Activated CD8-positive, alpha-beta memory T cell treated with anti-CD3 and anti-CD28 coated beads for 4 hours (primary cell): ENCODE measurements at regions not wholly inside any gene's neighbourhood (a gene's known extent, or its start where the extent isn't known, plus 50 kb on each side); places are given as distances from the start of the nearest gene placed in this dataset.

Experiments
- DNase-seq, 2 donors: peaks; one replicate each; pipeline ENCODE4 v3.0.0-alpha.2; 2020; ENCODE audit warnings: low read depth in 2 of 2

DNA sequence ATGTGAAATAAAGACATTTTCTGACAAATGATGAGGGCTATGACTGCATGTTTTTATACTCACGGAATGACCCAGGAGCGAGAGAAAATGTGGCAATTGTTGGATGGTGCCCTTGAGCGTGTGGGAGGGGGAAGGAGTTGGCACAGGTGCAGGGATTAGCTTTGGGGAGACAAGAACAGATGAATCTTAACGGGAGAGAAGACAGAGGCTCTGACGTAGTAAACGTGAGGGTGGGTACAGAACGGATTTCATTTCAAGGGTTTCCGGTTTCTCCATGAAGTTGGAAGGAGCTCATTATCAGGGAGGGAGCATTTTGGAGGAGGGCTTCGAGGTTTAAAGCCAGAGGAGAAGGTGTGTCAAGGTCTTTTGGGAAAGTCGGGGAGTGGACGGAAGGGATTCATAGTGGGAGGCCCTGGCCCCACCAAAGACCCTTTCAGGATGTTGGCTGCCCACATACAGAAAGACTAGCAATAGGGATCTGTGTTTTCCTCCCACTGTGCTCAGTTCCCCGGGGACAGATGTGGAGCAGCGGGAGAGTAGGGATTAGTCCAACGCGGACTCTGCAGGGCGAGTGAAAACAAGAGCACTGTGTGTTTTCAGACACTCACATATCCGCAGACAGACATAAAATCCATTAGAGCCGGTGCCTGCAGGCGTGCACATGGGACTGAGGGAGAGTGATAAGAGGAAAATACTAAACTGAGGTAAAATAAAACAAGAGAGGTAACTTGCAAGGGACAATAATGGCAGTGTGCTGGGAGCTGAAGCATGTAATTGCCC, 584.1 kb downstream of the AJAP1 start:
- no peak for DNase-seq

DNA sequence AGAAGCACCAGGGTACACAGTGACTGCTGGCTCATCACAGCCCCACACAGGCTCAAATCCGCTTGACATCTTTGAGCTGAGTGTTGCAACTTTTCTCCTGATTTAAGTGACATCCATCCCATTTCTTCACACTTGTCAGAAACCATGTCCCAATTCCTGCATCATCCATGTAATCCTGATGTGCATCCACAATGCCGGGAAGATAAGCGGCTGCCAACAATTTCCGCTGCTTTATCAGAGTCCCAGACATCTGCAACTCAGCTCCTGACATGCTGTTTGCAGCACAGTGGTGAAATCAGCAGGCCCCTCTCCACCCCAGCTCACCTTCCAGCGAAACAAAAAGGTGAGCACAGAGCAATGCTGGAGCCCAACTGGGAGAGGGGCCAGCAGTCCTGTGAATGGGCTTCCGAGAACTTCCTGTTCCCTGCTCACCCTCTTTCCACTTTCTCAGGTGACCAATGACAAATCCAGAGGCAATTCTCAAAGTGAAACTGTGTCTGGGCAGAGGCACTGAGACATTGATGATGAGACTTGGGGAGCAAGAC, 581.0 kb downstream of the AJAP1 start:
- no peak for DNase-seq

DNA sequence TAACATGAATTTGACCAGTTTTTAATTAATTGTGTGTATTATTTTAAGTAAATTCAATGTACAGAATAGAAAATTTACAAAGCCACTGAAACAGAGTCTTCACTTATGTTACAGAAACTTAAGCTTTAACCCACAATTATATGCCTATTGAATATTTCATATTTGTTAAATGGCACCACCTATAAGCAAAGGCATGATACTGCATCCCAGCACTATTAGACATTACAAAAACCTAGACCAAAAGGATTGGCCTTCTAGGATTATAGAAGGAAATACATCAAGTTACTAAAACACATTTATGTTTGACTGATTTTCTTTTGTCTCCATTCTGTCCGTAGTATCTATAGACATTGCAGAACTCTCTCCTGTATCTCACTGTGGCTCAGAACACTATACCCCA, 578.1 kb downstream of the AJAP1 start:
- no peak for DNase-seq

DNA sequence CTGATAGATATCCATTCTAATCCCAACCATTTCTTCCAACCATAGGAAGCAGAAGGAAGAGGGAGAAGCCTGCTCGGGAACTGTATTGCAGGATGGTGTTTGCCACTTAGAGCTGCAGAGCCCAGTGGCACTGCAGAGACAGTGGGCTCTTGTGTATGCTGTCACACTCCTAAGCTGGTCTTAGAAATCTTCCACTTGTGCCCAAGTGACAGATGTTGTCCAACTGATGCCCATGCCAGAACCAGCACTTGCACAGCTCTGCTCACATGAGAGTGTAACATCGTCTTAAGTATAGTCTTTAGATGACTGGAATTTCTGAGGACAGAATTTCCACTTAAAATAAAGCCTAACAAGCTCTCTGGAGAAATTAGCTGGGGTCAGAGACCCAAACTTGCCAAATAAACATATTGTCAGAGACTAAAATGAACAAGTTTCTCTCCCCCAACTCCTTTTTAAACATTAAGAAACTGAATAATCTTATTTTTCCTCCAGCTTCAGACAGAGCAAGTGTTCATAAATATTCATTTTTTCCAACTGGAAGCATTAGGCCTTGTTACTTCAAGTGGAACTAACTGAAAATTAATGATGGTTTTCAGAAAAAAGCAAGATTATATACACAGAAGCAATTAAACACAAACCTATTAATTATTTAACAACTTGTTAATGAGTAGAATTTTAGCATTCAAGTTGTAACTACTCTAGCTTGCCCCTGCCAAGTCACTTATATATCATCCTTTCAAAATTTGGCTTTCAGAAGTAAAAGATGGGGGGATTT, 577.3 kb downstream of the AJAP1 start:
- DNase-seq = no peak

DNA sequence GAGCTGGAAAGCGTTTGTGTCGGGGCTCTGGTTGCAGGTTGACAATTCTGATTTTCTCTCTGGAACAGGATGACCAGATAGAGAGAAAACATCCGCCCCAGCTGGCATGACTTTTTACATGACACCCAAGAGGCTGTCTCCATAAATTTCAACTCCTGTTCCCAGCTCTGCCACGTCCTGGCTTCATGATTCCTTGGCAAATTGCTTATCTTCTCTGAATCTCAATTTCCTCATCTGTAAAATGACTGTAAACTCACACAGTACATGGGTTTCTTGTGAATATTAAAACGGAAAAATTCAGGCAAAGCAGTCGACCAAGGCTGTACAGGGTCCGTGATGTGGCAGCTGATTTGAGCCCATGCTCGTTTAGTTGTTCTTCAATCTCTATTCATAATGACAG, 572.7 kb downstream of the AJAP1 start:
- no peak for DNase-seq

DNA sequence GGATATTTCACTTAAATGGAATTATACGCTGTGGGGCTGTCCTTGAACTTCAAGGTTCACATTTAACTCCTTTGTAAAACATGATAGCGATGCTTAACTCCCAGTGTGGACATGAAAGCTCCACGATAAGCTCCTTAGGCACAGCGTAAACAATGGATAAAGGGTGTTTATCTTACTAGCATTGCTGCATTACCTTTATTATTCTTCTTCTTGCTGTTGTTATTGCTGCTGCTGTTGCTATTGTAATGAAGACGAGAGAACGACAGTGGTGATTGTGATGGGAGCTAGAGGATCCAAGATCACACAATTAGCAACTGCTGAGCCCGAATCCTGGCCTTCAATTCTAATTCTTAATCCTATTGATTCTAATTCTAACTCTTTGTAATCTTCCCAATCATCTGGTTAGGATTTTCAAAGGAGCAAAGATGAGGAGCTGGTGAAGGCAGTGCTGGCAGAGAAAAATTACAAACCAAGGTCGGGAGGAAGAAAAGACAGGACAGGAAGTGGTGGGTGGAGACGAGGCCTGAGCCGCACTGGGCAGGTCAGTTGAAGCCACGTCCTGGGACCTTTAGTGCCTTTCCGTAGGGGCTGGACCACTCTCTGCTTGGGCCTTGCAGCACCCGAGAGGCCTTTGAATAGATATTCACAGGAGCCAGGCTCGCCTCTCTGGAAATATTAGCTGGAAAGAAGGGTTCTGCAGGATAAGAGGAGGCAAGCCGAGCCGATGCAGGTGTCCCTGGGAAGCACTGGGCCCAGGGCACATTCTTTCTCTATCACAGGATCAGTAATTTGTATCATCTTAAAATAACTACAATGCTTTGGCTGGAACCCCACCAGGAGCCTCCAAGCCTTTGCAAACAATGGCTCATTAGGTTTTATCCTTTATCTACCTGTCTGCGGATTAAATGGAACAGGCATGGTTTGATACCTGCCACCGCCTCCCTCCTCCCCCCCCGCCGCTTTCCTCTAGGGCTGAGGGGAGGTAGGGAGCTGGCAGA, 571.6 kb downstream of the AJAP1 start:
- no peak for DNase-seq

DNA sequence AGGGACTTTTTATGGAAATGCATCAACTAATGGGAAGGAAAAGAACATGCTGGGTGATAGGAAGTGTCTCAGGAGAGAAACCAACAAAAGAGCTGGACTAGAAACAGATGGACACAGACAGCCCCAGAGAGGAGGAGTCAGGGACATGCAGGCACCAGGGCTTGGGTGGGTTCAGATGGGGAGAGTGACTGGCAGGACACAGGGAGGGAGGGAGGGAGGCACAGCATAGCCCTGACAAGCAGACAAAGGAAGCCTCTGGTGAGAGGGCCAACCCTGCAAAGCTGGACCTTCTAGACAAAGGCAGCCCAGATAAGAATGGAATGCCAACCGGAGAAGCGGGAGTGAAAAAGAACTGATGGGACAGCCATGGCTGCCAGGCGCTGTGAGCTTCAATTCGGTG, 568.8 kb downstream of the AJAP1 start:
- DNase-seq = no peak

DNA sequence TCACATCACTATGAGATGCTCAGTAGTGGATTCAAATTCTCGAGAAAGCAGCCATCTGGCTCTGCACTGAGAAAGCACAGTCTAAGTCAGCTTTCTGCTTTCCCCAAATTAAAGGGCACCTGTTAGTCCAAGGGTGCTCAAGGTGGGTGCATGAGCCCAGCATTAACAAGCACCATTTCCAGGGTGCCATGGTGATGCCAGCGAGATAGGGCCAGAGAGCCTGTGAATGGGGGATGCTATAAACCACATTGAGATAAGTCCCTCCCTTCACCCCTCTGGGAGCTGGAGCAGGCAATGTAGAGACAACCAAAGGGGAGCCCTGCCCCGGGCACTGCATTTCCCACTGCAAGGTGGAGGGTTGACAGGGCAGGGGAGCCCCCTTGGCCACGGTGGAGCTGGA, 568.2 kb downstream of the AJAP1 start:
- DNase-seq = no peak

DNA sequence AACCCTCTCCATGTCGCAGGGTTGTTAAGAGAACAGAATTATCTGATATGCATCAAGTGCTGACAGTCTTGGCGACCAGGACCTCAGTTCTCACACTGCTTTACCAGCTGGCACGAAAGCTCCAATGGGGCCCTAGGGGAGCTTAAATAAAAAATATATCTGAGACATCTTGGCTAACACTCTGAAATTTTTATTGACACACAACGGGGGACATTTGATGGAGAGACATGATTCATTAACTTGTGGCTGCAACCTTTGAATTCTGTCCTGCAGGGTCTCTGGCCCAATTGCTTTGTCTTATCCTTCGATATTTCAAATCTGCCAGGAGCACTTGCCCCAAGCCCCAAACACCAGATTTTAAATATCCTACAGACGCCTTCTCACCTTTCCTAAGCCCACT, 567.0 kb downstream of the AJAP1 start:
- DNase-seq = no peak

DNA sequence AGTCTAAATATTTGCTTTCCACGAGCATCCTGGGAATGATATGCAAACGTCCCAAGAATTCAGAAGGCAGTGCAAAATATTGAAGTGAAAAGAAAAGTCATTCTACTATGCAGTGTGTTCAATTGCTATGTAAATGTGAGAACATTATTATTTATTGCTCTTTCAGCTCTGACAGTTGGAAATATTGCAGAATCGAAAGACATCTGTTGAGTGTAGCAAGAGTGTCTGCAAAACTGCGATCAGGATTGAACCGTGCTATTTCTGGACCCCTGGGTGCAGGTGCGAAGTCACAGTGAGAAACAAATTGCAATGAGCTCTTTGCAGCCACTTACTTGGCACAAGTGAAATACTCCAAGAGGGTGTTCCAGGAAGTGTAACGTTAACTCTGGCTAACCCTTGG, 566.4 kb downstream of the AJAP1 start:
- no peak for DNase-seq

DNA sequence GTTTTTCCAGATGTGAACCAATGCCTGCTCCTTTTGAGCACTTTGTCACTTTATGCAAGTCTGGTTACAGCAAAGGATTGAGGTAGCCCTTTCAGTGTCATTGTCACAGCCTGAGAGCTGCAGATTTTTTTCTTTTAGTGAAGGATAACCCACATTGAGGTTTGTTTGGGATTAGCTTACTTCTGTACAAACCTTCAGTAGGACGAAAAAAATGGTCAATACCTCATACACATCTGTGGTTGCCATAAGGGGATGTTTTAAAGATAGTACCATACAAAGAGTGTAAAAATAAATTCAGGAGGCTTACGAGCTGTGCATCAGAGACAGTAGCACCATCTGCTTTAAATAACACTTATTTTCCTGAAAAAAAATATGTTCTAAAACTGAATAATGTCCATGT, 566.0 kb downstream of the AJAP1 start:
- DNase-seq = no peak

DNA sequence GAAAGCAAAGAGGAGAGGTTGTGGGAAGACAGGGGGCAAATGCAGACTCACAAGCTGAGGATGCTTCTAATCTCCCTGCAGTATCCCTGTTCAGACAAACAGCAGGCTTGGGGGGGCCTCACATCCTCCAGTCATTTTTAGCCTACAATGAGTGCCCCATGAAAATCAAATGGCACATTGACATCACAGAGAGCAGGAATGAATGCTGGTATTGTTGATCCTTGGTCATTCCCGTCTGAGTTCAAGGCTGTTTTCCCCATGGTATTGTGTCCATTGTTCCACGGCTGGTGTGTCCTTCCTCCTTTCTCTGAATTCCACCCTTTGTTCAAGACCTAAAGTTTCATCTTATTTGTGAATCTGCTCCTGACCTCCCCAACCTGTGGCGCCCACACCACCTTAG, 545.6 kb downstream of the AJAP1 start:
- no peak for DNase-seq

DNA sequence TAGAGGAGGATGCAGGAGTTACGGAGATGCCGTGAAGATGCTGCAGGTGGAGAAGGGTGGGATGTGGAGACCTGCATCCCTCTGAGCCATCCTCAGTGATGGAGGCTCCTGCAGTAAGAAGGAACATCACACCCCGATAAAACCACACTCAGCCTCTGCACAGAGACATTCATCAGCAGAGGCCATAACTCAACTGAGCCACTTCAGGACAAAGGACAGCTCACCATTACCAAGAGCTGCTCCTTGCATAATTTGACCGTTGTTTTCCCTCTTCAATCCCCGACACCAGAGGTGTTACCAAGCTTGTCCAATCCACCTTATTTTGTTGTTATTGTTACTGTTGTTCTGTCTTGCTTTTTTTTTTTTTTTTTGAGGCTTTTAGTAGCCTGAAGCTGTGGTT, 543.9 kb downstream of the AJAP1 start:
- DNase-seq = no peak

DNA sequence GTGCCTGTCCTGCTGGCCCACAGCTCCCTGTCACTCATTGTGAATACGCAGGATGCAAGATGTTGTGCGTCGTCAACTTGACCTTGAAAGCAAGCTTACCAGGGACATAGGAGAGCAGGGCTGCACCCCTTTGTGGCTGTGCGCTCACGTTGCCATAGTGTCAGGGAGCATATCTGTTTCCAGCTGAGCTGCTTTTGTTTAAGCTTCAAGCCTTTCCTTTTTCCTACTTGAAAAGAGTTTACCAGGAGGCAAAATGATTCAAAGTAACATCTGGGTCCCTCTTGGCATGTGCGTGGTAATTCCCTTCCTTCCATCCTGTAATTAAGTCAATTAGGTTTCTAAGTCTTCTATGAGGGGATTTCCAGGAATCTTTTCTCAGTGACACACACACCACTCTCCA, 537.1 kb downstream of the AJAP1 start:
- no peak for DNase-seq

DNA sequence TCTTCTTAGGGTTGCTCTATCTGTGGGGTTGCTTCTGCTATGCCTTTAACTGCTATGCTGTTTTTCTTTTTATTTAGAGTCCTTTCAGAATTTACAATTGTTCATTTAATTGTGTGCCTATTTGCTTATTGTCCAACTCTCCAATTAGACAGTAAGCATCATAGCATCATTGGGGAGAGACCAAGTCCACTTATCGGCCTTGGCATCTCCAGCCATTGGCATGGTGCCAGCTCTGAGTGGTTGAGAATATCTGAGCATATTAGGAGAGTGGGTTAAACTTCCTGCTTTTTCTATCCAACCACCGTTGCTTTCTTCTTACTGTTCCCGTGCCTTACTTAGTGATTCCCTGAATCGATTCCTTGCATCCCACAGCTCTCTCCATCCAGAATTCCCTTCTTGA, 535.0 kb downstream of the AJAP1 start:
- no peak for DNase-seq

DNA sequence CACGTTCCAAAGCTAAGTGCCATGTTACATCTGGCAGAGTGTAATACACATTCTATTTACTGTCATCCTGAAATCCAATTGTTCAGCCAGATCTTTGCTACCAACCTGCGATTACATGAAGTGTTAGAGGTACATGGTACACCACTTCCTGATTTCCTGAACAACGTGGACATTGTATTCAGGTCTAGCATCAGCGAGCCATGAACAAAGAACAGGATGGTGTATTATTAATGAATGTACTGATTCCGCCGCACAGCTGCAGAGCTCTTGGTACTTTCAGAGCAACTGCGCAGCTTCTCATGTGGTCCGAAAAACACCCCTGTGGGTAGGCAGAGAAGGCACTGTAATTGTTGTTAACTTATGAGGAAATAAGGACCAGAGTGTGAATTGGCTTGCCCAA, 511.4 kb downstream of the AJAP1 start:
- no peak for DNase-seq

DNA sequence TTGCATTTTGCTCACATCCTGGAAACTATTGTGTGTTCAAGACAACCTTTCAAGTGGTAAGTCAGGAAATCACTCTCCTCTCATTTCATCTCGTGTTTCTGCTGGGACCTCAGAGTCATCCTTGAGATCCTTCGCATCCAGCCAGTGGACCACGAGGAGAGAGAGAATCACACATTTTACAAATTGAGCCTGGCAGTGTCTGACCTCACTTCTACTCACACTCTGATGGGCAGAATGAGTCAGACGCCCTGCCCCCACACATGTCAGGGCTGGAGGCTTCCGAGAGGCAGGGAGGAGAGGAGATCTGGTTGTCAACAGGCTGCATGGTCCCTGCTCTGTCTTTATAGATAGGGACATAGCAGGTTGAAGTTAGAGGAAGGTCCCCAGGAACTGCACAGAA, 509.7 kb downstream of the AJAP1 start:
- no peak for DNase-seq

DNA sequence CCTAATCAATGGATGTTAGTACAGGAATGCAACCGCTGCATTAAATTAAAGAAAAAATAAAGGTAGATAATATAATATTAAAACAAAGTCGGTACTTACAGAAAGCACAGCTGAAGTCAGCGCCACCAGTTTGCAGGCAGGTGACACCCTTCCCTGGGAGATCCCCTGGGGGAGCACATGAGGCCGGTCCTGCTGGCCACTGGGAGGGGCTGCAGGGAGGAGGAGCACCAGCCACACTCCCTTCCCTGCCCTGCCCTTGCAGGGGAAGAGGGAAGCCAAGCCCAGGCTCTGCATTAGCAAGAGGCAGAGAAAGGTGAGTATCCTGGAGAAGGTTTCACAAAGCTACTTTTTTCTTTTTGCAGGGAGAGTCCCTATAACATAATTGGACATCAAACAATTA, 507.0 kb downstream of the AJAP1 start:
- no peak for DNase-seq

DNA sequence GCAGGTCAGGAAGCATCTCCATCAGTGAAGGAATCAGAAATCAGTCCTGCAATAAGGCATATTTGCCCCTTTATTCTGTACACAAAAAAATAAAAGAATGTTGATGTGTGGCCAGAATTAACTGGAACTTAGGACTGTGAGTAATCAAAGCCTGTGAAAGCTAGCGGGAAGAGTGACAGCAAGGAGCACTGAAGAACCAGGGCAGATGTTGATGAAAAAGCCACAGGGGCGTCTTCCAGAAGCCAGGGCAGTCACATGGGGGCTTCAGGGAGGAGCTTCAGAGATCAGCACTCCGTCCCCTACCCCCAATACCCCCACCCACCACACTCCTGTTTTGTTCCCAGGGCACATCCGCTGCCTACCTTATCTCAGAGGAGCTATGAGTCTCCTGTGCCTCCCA, 502.8 kb downstream of the AJAP1 start:
- no peak for DNase-seq

DNA sequence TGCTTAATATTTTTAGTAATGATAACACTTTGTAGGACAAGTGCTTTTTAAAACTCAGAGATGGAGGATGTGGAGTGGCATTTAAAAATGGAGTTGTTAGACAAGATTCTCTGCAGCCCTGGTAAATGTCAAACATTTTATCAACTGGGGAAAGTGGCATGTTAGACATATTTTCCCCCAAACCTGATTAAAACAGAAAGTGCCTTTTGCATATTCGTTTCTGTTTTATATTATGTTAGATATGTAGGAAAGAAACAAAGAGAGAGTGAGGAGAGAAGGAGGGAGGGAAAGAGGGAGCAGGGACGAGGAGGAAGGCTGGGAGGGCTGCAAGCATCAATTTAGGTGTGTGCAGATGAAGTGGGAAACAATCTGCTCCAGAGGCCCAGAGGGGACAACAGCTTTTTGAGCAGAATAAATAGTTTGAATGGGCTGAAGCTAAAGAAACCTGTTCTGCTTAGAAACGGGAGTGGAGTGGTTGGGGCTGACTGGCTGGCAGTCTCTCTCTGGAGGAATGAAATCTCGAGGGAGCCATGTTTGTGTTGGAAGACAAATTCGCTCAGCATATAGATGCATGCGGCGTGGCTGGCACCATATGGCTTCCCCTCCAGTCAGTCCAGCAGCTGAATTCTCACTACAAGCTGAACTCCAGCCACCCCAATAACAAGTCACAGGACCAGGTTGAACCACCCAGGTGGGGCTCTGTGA, 502.2 kb downstream of the AJAP1 start:
- no peak for DNase-seq

DNA sequence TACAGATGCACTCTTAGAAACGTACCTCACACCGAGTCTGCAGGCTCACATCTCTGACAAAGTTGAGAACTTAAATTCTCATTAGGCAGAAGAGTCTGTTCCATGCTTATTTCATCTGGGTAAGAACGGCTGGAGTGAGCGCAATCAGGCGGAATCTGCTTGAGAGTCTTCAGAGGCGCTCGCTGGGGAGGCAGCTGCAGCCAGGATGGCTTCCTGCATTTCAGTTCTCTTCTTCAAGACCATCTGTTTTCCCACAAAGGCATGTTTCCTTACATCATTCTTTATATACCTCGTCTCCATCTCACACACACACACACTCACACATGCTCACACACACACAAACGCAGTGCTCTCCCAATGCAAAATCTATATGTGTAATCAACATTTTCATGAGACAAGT, 497.1 kb downstream of the AJAP1 start:
- DNase-seq = no peak
